CD14-positive monocyte (primary cell): ENCODE measurements at regions not wholly inside any gene's neighbourhood (a gene's known extent, or its start where the extent isn't known, plus 50 kb on each side); places are given as distances from the start of the nearest gene placed in this dataset.

Source experiments
- DNase-seq, 3 donors: peaks; one replicate each; pipeline ENCODE4 v3.0.0-alpha.2; 2011 to 2022
- H2AFZ ChIP-seq: 2 replicates; pipeline ENCODE4 v1.6.0; 2012; ENCODE audit warnings: mild to moderate bottlenecking, low read depth, low read length, inconsistent platforms; ENCODE audit not compliant: insufficient read depth, poor library complexity, severe bottlenecking
- H3K27ac ChIP-seq, 2 donors: 1 replicate in 1 of 2; 2 replicates in 1 of 2; pipeline ENCODE4 v1.5.1; 2012 to 2013; ENCODE audit warnings: low read length in 2 of 2, control low read depth in 1 of 2, inconsistent platforms in 1 of 2, low read depth in 1 of 2, mild to moderate bottlenecking in 1 of 2
- H3K27me3 ChIP-seq, 2 donors: one replicate each; pipeline versions ENCODE4 v1.6.0 to v1.6.1; 2011 to 2013; ENCODE audit warnings: low read length in 2 of 2; ENCODE audit not compliant: control insufficient read depth in 2 of 2, insufficient read depth in 2 of 2
- H3K36me3 ChIP-seq, 2 donors: replicated peaks in 1 of 2; 1 replicate in 1 of 2; 2 replicates in 1 of 2; pipeline versions ENCODE4 v1.5.1 to v1.6.1; 2012 to 2013; ENCODE audit warnings: low read length in 2 of 2, control low read depth in 1 of 2, inconsistent platforms in 1 of 2, mild to moderate bottlenecking in 1 of 2; ENCODE audit not compliant: insufficient read depth in 2 of 2, control insufficient read depth in 1 of 2
- H3K4me1 ChIP-seq, 2 donors: 1 replicate in 1 of 2; 2 replicates in 1 of 2; pipeline versions ENCODE4 v1.5.1 to v1.6.1; 2012 to 2013; ENCODE audit warnings: low read length in 2 of 2, control low read depth in 1 of 2, inconsistent platforms in 1 of 2, mild to moderate bottlenecking in 1 of 2, moderate library complexity in 1 of 2; ENCODE audit not compliant: insufficient read depth in 2 of 2, control insufficient read depth in 1 of 2
- H3K4me2 ChIP-seq: replicated peaks from 2 replicates; pipeline ENCODE3; 2012; ENCODE audit warnings: low read length, moderate library complexity, mild to moderate bottlenecking; ENCODE audit not compliant: poor library complexity, severe bottlenecking; ENCODE audit errors: extremely low read depth
- H3K4me3 ChIP-seq, 3 experiments: fragments of 200-600 bp in 1 of 3; sonication (generic) in 1 of 3; replicated peaks in 1 of 3; 1 replicate in 2 of 3; 2 replicates in 1 of 3; pipeline ENCODE4 v1.5.1; 2011 to 2013; ENCODE audit warnings: low read length in 3 of 3, mild to moderate bottlenecking in 3 of 3, control low read depth in 2 of 3, low read depth in 2 of 3, inconsistent platforms in 1 of 3, moderate library complexity in 1 of 3
- H3K79me2 ChIP-seq: 2 replicates; pipeline ENCODE4 v1.6.0; 2012; ENCODE audit warnings: mild to moderate bottlenecking, control low read depth, inconsistent platforms, low read length, moderate library complexity; ENCODE audit not compliant: insufficient read depth
- H3K9ac ChIP-seq: 2 replicates; pipeline ENCODE4 v1.6.0; 2017; ENCODE audit warnings: low read length, mild to moderate bottlenecking; ENCODE audit not compliant: insufficient read depth, poor library complexity, severe bottlenecking
- H3K9me3 ChIP-seq, 2 donors: replicated peaks in 1 of 2; 1 replicate in 1 of 2; 2 replicates in 1 of 2; pipeline versions ENCODE4 v1.5.1 to v1.6.1; 2012 to 2013; ENCODE audit warnings: low read length in 2 of 2, control low read depth in 1 of 2; ENCODE audit not compliant: control insufficient read depth in 1 of 2, insufficient read depth in 1 of 2
- H4K20me1 ChIP-seq: 2 replicates; pipeline ENCODE4 v1.6.0; 2012; ENCODE audit warnings: mild to moderate bottlenecking, low read length, control low read depth, moderate library complexity; ENCODE audit not compliant: insufficient read depth
- H3K27ac Mint-ChIP-seq, 7 donors: one replicate each; pipeline ENCODE4 v1.8.0; 2020; ENCODE audit warnings: mild to moderate bottlenecking in 7 of 7, mixed read lengths in 7 of 7, moderate library complexity in 6 of 7, inconsistent platforms in 2 of 7
- H3K27me3 Mint-ChIP-seq, 3 donors: one replicate each; pipeline ENCODE4 v1.8.0; 2021 to 2022; ENCODE audit warnings: low read depth in 3 of 3, mild to moderate bottlenecking in 3 of 3, mixed read lengths in 3 of 3, moderate library complexity in 3 of 3, inconsistent platforms in 1 of 3
- H3K36me3 Mint-ChIP-seq, 2 donors: one replicate each; pipeline ENCODE4 v1.8.0; 2020; ENCODE audit warnings: mixed read lengths in 2 of 2, inconsistent platforms in 1 of 2, mild to moderate bottlenecking in 1 of 2
- H3K4me1 Mint-ChIP-seq: one replicate; pipeline ENCODE4 v1.8.0; 2020; ENCODE audit warnings: mild to moderate bottlenecking, mixed read lengths
- H3K4me3 Mint-ChIP-seq, 2 donors: one replicate each; pipeline ENCODE4 v1.8.0; 2020; ENCODE audit warnings: mild to moderate bottlenecking in 2 of 2, mixed read lengths in 2 of 2, moderate library complexity in 1 of 2
- H3K9me3 Mint-ChIP-seq, 7 donors: one replicate each; pipeline ENCODE4 v1.8.0; 2020 to 2022; ENCODE audit warnings: mixed read lengths in 7 of 7, mild to moderate bottlenecking in 6 of 7, moderate library complexity in 6 of 7, inconsistent platforms in 2 of 7
- CTCF ChIP-seq: fragments of 200-600 bp; IDR thresholded peaks from one replicate; pipeline ENCODE4 v1.8.0; 2022; ENCODE audit warnings: antibody characterized with exemption, mild to moderate bottlenecking
- WGBS: methylation state at CpG from one replicate; pipeline ENCODE4 v1.1.5; 2013; ENCODE audit warnings: missing lambda C conversion rate; ENCODE audit not compliant: insufficient coverage; 5-methylcytosine and 5-hydroxymethylcytosine counted together
- intact Hi-C, 2 donors: fragments of 100-400 bp; cut with micrococcal nuclease; formaldehyde crosslinking; loops; one replicate each; pipeline versions ENCODE4 v1.15.0 to v1.15.1; 2023

- Mint-ChIP-seq H3K9me3 (peaks cover 0 to 7% (median 3%) of the 10 kb centered on the region in 7 donors), H3K4me1 (peaks cover 4% of the 10 kb centered on the region), H3K36me3 (no peaks in the 10 kb centered on the region), H3K4me3 (no peak overlapping the region), H3K27ac (no peak overlapping the region), H3K27me3 (peaks cover 1 to 5% (median 4%) of the 10 kb centered on the region in 3 donors)
- Histone ChIP-seq H3K9me3 (peaks cover 0 to 4% of the 10 kb centered on the region in 2 donors), H3K4me2 (no peak overlapping the region), H3K36me3 (no peaks in the 10 kb centered on the region), H3K4me1 (peaks cover 2% of the 10 kb centered on the region in 2 donors), H3K79me2 (no peaks in the 10 kb centered on the region), H4K20me1 (no peaks in the 10 kb centered on the region), H3K27me3 (no peaks in the 10 kb centered on the region), H3K4me3 (no peak overlapping the region), H3K27ac (no peak overlapping the region), H2AFZ (no peak overlapping the region), H3K9ac (no peak overlapping the region)
- WGBS, result 93% methylated on average over 1 of the region's 1 CpG
- intact Hi-C loops, result no loop called here
- no peak for TF ChIP-seq CTCF
- DNase-seq, result no peak
Observed at GRCh38 chr6:44545224-44545623, 157.7 kb downstream of the CDC5L start.

- Histone ChIP-seq H2AFZ (no peak overlapping the region), H3K79me2 (no peaks in the 10 kb centered on the region), H3K4me1 (no peaks in the 10 kb centered on the region), H3K4me3 (no peak overlapping the region), H3K4me2 (no peak overlapping the region), H3K9me3 (no peaks in the 10 kb centered on the region), H3K27me3 (no peaks in the 10 kb centered on the region), H3K27ac (no peak overlapping the region), H4K20me1 (no peaks in the 10 kb centered on the region), H3K36me3 (no peaks in the 10 kb centered on the region), H3K9ac (no peak overlapping the region)
- no peak overlapping the region for H3K27ac Mint-ChIP-seq
- no peaks in the 10 kb centered on the region for H3K36me3 Mint-ChIP-seq
- no peak overlapping the region for H3K4me3 Mint-ChIP-seq
- no peak for DNase-seq
- H3K4me1 Mint-ChIP-seq, result no peaks in the 10 kb centered on the region
- peaks cover 0 to 1% (median 0%) of the 10 kb centered on the region in 7 donors for H3K9me3 Mint-ChIP-seq
- H3K27me3 Mint-ChIP-seq, result peaks cover 0 to 14% (median 7%) of the 10 kb centered on the region in 3 donors
- TF ChIP-seq CTCF, result no peak
- intact Hi-C loops, result no loop called here
- WGBS, result no CpG with 5 or more reads among the region's 4 CpGs
Observed at GRCh38 chr6:44548319-44548718, 160.8 kb downstream of the CDC5L start.
